CD8-positive, alpha-beta memory T cell (primary cell): ENCODE measurements at regions not wholly inside any gene's neighbourhood (a gene's known extent, or its start where the extent isn't known, plus 50 kb on each side); places are given as distances from the start of the nearest gene placed in this dataset.
A peak's percentile ranks its signal among the peaks of the same experiment; 100 is the strongest.

ENCODE experiments used
- CTCF ChIA-PET: fragments of 350-600 bp; sonication (Branson Sonifier 250); formaldehyde crosslinking; loops from one replicate; lab custom pipeline; 2021; ENCODE audit warnings: antibody characterized with exemption; lab: Charles Lee
- POLR2A ChIA-PET: fragments of 350-600 bp; sonication (Branson Sonifier 250); formaldehyde crosslinking; loops from one replicate; lab custom pipeline; 2021; ENCODE audit warnings: antibody characterized with exemption; lab: Charles Lee
- DNase-seq, 5 donors: peaks; one replicate each; pipeline versions ENCODE4 v3.0.0 to v3.0.0-alpha.2; 2020 to 2022; ENCODE audit warnings: mixed read lengths in 1 of 5
- H3K27ac ChIP-seq: one replicate; pipeline ENCODE4 v1.7.0; 2013; ENCODE audit warnings: low read depth, mild to moderate bottlenecking, low read length, moderate library complexity
- H3K27me3 ChIP-seq: 2 replicates; pipeline ENCODE4 v1.7.0; 2013; ENCODE audit warnings: low read length, mild to moderate bottlenecking; ENCODE audit not compliant: insufficient read depth, poor library complexity, severe bottlenecking
- H3K36me3 ChIP-seq: 2 replicates; pipeline ENCODE4 v1.7.0; 2013; ENCODE audit warnings: mild to moderate bottlenecking, low read length, moderate library complexity; ENCODE audit not compliant: insufficient read depth
- H3K4me1 ChIP-seq: 2 replicates; pipeline ENCODE4 v1.7.0; 2013; ENCODE audit warnings: mild to moderate bottlenecking, low read length, moderate library complexity; ENCODE audit not compliant: insufficient read depth
- H3K4me3 ChIP-seq: 2 replicates; pipeline ENCODE4 v1.7.0; 2013; ENCODE audit warnings: mild to moderate bottlenecking, low read length
- H3K9me3 ChIP-seq: 2 replicates; pipeline ENCODE4 v1.7.0; 2013; ENCODE audit warnings: mild to moderate bottlenecking, low read length
- H3K27ac Mint-ChIP-seq, 8 donors: one replicate each; pipeline ENCODE4 v1.8.0; 2020 to 2021; ENCODE audit warnings: mixed read lengths in 8 of 8, mild to moderate bottlenecking in 6 of 8, inconsistent platforms in 3 of 8, moderate library complexity in 3 of 8
- H3K27me3 Mint-ChIP-seq, 2 donors: one replicate each; pipeline ENCODE4 v1.8.0; 2020 to 2021; ENCODE audit warnings: mixed read lengths in 2 of 2, mild to moderate bottlenecking in 1 of 2, moderate library complexity in 1 of 2
- H3K36me3 Mint-ChIP-seq, 3 donors: one replicate each; pipeline ENCODE4 v1.8.0; 2020 to 2021; ENCODE audit warnings: mixed read lengths in 3 of 3, inconsistent platforms in 1 of 3, mild to moderate bottlenecking in 1 of 3
- H3K4me1 Mint-ChIP-seq, 3 donors: one replicate each; pipeline ENCODE4 v1.8.0; 2020 to 2021; ENCODE audit warnings: mixed read lengths in 3 of 3, inconsistent platforms in 1 of 3, mild to moderate bottlenecking in 1 of 3
- H3K4me3 Mint-ChIP-seq, 7 donors: one replicate each; pipeline ENCODE4 v1.8.0; 2020 to 2021; ENCODE audit warnings: mixed read lengths in 7 of 7, mild to moderate bottlenecking in 6 of 7, moderate library complexity in 4 of 7, inconsistent platforms in 2 of 7
- H3K9me3 Mint-ChIP-seq, 5 donors: one replicate each; pipeline ENCODE4 v1.8.0; 2020 to 2022; ENCODE audit warnings: mixed read lengths in 5 of 5, mild to moderate bottlenecking in 3 of 5, moderate library complexity in 2 of 5, inconsistent platforms in 1 of 5

GRCh38 chr9:2928411-2928810 lies 84.5 kb upstream of the PUM3 start:
- ChIA-PET CTCF (no interaction called here), POLR2A (no interaction called here)

GRCh38 chr9:2925016-2925415 lies 81.1 kb upstream of the PUM3 start:
- H3K36me3 Mint-ChIP-seq: no peaks in the 10 kb centered on the region
- CTCF ChIA-PET: no interaction called here
- H3K9me3 Mint-ChIP-seq: peaks cover 0 to 7% (median 3%) of the 10 kb centered on the region in 5 donors
- H3K4me3 ChIP-seq: no peak overlapping the region
- H3K9me3 ChIP-seq: no peaks in the 10 kb centered on the region
- no peak for DNase-seq
- H3K4me1 ChIP-seq: no peaks in the 10 kb centered on the region
- no peaks in the 10 kb centered on the region for H3K36me3 ChIP-seq
- H3K27me3 ChIP-seq: no peaks in the 10 kb centered on the region
- peaks cover 4 to 11% of the 10 kb centered on the region in 2 donors for H3K27me3 Mint-ChIP-seq
- H3K27ac ChIP-seq: no peak overlapping the region
- H3K4me1 Mint-ChIP-seq: no peaks in the 10 kb centered on the region
- H3K27ac Mint-ChIP-seq: no peak overlapping the region
- H3K4me3 Mint-ChIP-seq: no peak overlapping the region
- POLR2A ChIA-PET: no interaction called here

More at GRCh38 chr9:2928411-2928810, 84.5 kb upstream of the PUM3 start:
- no peaks in the 10 kb centered on the region for H3K4me1 ChIP-seq
- no peaks in the 10 kb centered on the region for H3K36me3 Mint-ChIP-seq
- H3K27me3 Mint-ChIP-seq: peaks cover 0 to 13% of the 10 kb centered on the region in 2 donors
- H3K27ac Mint-ChIP-seq: no peak overlapping the region
- no peaks in the 10 kb centered on the region for H3K9me3 ChIP-seq
- no peak overlapping the region for H3K4me3 Mint-ChIP-seq
- DNase-seq: no peak
- H3K4me1 Mint-ChIP-seq: no peaks in the 10 kb centered on the region
- H3K27me3 ChIP-seq: no peaks in the 10 kb centered on the region
- H3K9me3 Mint-ChIP-seq: peaks cover 0 to 7% (median 3%) of the 10 kb centered on the region in 5 donors
- H3K27ac ChIP-seq: no peak overlapping the region
- H3K36me3 ChIP-seq: no peaks in the 10 kb centered on the region
- no peak overlapping the region for H3K4me3 ChIP-seq

- H3K27ac ChIP-seq: no peak overlapping the region
- Mint-ChIP-seq H3K9me3 (peaks cover 0 to 7% (median 3%) of the 10 kb centered on the region in 5 donors), H3K4me1 (no peaks in the 10 kb centered on the region), H3K27ac (no peak overlapping the region), H3K27me3 (peaks cover 4 to 11% of the 10 kb centered on the region in 2 donors), H3K36me3 (no peaks in the 10 kb centered on the region), H3K4me3 (no peak overlapping the region)
- POLR2A ChIA-PET: no interaction called here
- H3K4me3 ChIP-seq: no peak overlapping the region
- no peak for DNase-seq
- no peaks in the 10 kb centered on the region for H3K4me1 ChIP-seq
- no peaks in the 10 kb centered on the region for H3K27me3 ChIP-seq
- H3K36me3 ChIP-seq: no peaks in the 10 kb centered on the region
- CTCF ChIA-PET: no interaction called here
- H3K9me3 ChIP-seq: no peaks in the 10 kb centered on the region
These were observed 80.5 kb upstream of the PUM3 start for GRCh38 chr9:2924380-2924768.

- Histone ChIP-seq H3K36me3 (no peaks in the 10 kb centered on the region), H3K4me1 (no peaks in the 10 kb centered on the region), H3K27me3 (no peaks in the 10 kb centered on the region), H3K9me3 (no peaks in the 10 kb centered on the region), H3K27ac (no peak overlapping the region), H3K4me3 (no peak overlapping the region)
- H3K9me3 Mint-ChIP-seq: peaks cover 0 to 7% (median 3%) of the 10 kb centered on the region in 5 donors
- H3K27ac Mint-ChIP-seq: no peak overlapping the region
- no peak overlapping the region for H3K4me3 Mint-ChIP-seq
- ChIA-PET POLR2A (no interaction called here), CTCF (no interaction called here)
- H3K27me3 Mint-ChIP-seq: peaks cover 4 to 8% of the 10 kb centered on the region in 2 donors
- DNase-seq: no peak
- no peaks in the 10 kb centered on the region for H3K4me1 Mint-ChIP-seq
- H3K36me3 Mint-ChIP-seq: no peaks in the 10 kb centered on the region
These were observed 80.0 kb upstream of the PUM3 start for GRCh38 chr9:2923766-2924379.

GRCh38 chr9:2919347-2919746 lies 75.5 kb upstream of the PUM3 start:
- Mint-ChIP-seq H3K4me3 (no peak overlapping the region), H3K36me3 (no peaks in the 10 kb centered on the region), H3K27me3 (peaks cover 4 to 6% of the 10 kb centered on the region in 2 donors), H3K4me1 (no peaks in the 10 kb centered on the region), H3K27ac (no peak overlapping the region), H3K9me3 (no peaks in the 10 kb centered on the region)
- H3K9me3 ChIP-seq: no peaks in the 10 kb centered on the region
- POLR2A ChIA-PET: no interaction called here
- no peaks in the 10 kb centered on the region for H3K27me3 ChIP-seq
- CTCF ChIA-PET: no interaction called here
- no peak for DNase-seq
- H3K4me3 ChIP-seq: no peak overlapping the region
- H3K36me3 ChIP-seq: no peaks in the 10 kb centered on the region
- H3K27ac ChIP-seq: no peak overlapping the region
- no peaks in the 10 kb centered on the region for H3K4me1 ChIP-seq

GRCh38 chr9:2916382-2916985 lies 72.6 kb upstream of the PUM3 start:
- Mint-ChIP-seq H3K27ac (no peak overlapping the region), H3K4me3 (no peak overlapping the region), H3K27me3 (peaks cover 7 to 8% of the 10 kb centered on the region in 2 donors), H3K36me3 (no peaks in the 10 kb centered on the region), H3K4me1 (no peaks in the 10 kb centered on the region), H3K9me3 (peaks cover 0 to 8% (median 0%) of the 10 kb centered on the region in 5 donors)
- Histone ChIP-seq H3K4me3 (no peak overlapping the region), H3K4me1 (no peaks in the 10 kb centered on the region), H3K36me3 (no peaks in the 10 kb centered on the region), H3K9me3 (no peaks in the 10 kb centered on the region), H3K27ac (no peak overlapping the region), H3K27me3 (no peaks in the 10 kb centered on the region)
- DNase-seq: no peak
- POLR2A ChIA-PET: no interaction called here
- CTCF ChIA-PET: no interaction called here

GRCh38 chr9:2913026-2913425 lies 69.1 kb upstream of the PUM3 start:
- Mint-ChIP-seq H3K27ac (peak overlapping the region in 1 of 8 donors; percentile 24), H3K4me3 (no peak overlapping the region), H3K4me1 (no peaks in the 10 kb centered on the region), H3K9me3 (peaks cover 0 to 8% (median 0%) of the 10 kb centered on the region in 5 donors), H3K27me3 (peaks cover 11 to 17% of the 10 kb centered on the region in 2 donors), H3K36me3 (no peaks in the 10 kb centered on the region)
- CTCF ChIA-PET: no interaction called here
- no peak for DNase-seq
- no peak overlapping the region for H3K27ac ChIP-seq
- H3K4me1 ChIP-seq: no peaks in the 10 kb centered on the region
- POLR2A ChIA-PET: no interaction called here
- H3K4me3 ChIP-seq: no peak overlapping the region
- no peaks in the 10 kb centered on the region for H3K9me3 ChIP-seq
- H3K27me3 ChIP-seq: no peaks in the 10 kb centered on the region
- H3K36me3 ChIP-seq: no peaks in the 10 kb centered on the region

- H3K36me3 ChIP-seq: no peaks in the 10 kb centered on the region
- Mint-ChIP-seq H3K4me3 (no peak overlapping the region), H3K36me3 (no peaks in the 10 kb centered on the region), H3K27me3 (peaks cover 9 to 28% of the 10 kb centered on the region in 2 donors), H3K9me3 (no peaks in the 10 kb centered on the region), H3K27ac (no peak overlapping the region), H3K4me1 (no peaks in the 10 kb centered on the region)
- CTCF ChIA-PET: no interaction called here
- POLR2A ChIA-PET: no interaction called here
- no peak for DNase-seq
- H3K27ac ChIP-seq: no peak overlapping the region
- no peaks in the 10 kb centered on the region for H3K4me1 ChIP-seq
- no peaks in the 10 kb centered on the region for H3K9me3 ChIP-seq
- no peak overlapping the region for H3K4me3 ChIP-seq
- H3K27me3 ChIP-seq: no peaks in the 10 kb centered on the region
These were observed 63.5 kb upstream of the PUM3 start for GRCh38 chr9:2907411-2907810.
